ENCODE measurements at regions not wholly inside any gene's neighbourhood (a gene's known extent, or its start where the extent isn't known, plus 50 kb on each side); places are given as distances from the start of the nearest gene placed in this dataset.

DNA sequence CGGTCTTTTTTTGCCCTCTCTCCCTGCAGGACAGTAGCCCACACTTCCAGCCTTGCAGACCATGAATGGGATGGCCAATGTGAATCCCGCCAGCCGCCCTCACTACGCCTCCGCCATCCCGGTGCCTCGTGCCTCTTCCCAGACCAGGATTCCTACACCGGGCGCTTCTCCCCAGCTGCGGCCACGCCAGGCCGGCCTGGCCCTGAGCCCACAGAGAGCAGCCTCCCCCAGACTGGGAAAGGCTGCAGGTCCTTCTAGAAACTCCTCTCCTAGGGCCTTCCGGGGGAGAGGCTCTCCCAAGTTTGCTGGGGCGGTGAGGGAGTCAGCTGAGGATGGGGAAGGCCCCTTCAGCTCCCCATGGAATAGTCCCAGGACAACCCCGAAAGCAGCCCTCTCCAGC, 83.9 kb downstream of the NAV1 start:
- TF ChIP-seq, protein P1, sequence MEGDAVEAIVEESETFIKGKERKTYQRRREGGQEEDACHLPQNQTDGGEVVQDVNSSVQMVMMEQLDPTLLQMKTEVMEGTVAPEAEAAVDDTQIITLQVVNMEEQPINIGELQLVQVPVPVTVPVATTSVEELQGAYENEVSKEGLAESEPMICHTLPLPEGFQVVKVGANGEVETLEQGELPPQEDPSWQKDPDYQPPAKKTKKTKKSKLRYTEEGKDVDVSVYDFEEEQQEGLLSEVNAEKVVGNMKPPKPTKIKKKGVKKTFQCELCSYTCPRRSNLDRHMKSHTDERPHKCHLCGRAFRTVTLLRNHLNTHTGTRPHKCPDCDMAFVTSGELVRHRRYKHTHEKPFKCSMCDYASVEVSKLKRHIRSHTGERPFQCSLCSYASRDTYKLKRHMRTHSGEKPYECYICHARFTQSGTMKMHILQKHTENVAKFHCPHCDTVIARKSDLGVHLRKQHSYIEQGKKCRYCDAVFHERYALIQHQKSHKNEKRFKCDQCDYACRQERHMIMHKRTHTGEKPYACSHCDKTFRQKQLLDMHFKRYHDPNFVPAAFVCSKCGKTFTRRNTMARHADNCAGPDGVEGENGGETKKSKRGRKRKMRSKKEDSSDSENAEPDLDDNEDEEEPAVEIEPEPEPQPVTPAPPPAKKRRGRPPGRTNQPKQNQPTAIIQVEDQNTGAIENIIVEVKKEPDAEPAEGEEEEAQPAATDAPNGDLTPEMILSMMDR (IDR thresholded peaks at IDR 0.05), result no peak
- TF ChIP-seq POLR2AphosphoS5 (IDR thresholded peaks at IDR 0.05) (no peak), POLR2A (IDR thresholded peaks at IDR 0.05) (no peak)
